CD14-positive monocyte (primary cell): ENCODE measurements at regions not wholly inside any gene's neighbourhood (a gene's known extent, or its start where the extent isn't known, plus 50 kb on each side); places are given as distances from the start of the nearest gene placed in this dataset.

ENCODE experiments used
- DNase-seq, 3 donors: peaks; one replicate each; pipeline ENCODE4 v3.0.0-alpha.2; 2011 to 2022
- H2AFZ ChIP-seq: 2 replicates; pipeline ENCODE4 v1.6.0; 2012; ENCODE audit warnings: mild to moderate bottlenecking, low read depth, low read length, inconsistent platforms; ENCODE audit not compliant: insufficient read depth, poor library complexity, severe bottlenecking
- H3K27ac ChIP-seq, 2 donors: 1 replicate in 1 of 2; 2 replicates in 1 of 2; pipeline ENCODE4 v1.5.1; 2012 to 2013; ENCODE audit warnings: low read length in 2 of 2, control low read depth in 1 of 2, inconsistent platforms in 1 of 2, low read depth in 1 of 2, mild to moderate bottlenecking in 1 of 2
- H3K27me3 ChIP-seq, 2 donors: one replicate each; pipeline versions ENCODE4 v1.6.0 to v1.6.1; 2011 to 2013; ENCODE audit warnings: low read length in 2 of 2; ENCODE audit not compliant: control insufficient read depth in 2 of 2, insufficient read depth in 2 of 2
- H3K36me3 ChIP-seq, 2 donors: replicated peaks in 1 of 2; 1 replicate in 1 of 2; 2 replicates in 1 of 2; pipeline versions ENCODE4 v1.5.1 to v1.6.1; 2012 to 2013; ENCODE audit warnings: low read length in 2 of 2, control low read depth in 1 of 2, inconsistent platforms in 1 of 2, mild to moderate bottlenecking in 1 of 2; ENCODE audit not compliant: insufficient read depth in 2 of 2, control insufficient read depth in 1 of 2
- H3K4me1 ChIP-seq, 2 donors: 1 replicate in 1 of 2; 2 replicates in 1 of 2; pipeline versions ENCODE4 v1.5.1 to v1.6.1; 2012 to 2013; ENCODE audit warnings: low read length in 2 of 2, control low read depth in 1 of 2, inconsistent platforms in 1 of 2, mild to moderate bottlenecking in 1 of 2, moderate library complexity in 1 of 2; ENCODE audit not compliant: insufficient read depth in 2 of 2, control insufficient read depth in 1 of 2
- H3K4me2 ChIP-seq: replicated peaks from 2 replicates; pipeline ENCODE3; 2012; ENCODE audit warnings: low read length, moderate library complexity, mild to moderate bottlenecking; ENCODE audit not compliant: poor library complexity, severe bottlenecking; ENCODE audit errors: extremely low read depth
- H3K4me3 ChIP-seq, 3 experiments: fragments of 200-600 bp in 1 of 3; sonication (generic) in 1 of 3; replicated peaks in 1 of 3; 1 replicate in 2 of 3; 2 replicates in 1 of 3; pipeline ENCODE4 v1.5.1; 2011 to 2013; ENCODE audit warnings: low read length in 3 of 3, mild to moderate bottlenecking in 3 of 3, control low read depth in 2 of 3, low read depth in 2 of 3, inconsistent platforms in 1 of 3, moderate library complexity in 1 of 3
- H3K79me2 ChIP-seq: 2 replicates; pipeline ENCODE4 v1.6.0; 2012; ENCODE audit warnings: mild to moderate bottlenecking, control low read depth, inconsistent platforms, low read length, moderate library complexity; ENCODE audit not compliant: insufficient read depth
- H3K9ac ChIP-seq: 2 replicates; pipeline ENCODE4 v1.6.0; 2017; ENCODE audit warnings: low read length, mild to moderate bottlenecking; ENCODE audit not compliant: insufficient read depth, poor library complexity, severe bottlenecking
- H3K9me3 ChIP-seq, 2 donors: replicated peaks in 1 of 2; 1 replicate in 1 of 2; 2 replicates in 1 of 2; pipeline versions ENCODE4 v1.5.1 to v1.6.1; 2012 to 2013; ENCODE audit warnings: low read length in 2 of 2, control low read depth in 1 of 2; ENCODE audit not compliant: control insufficient read depth in 1 of 2, insufficient read depth in 1 of 2
- H4K20me1 ChIP-seq: 2 replicates; pipeline ENCODE4 v1.6.0; 2012; ENCODE audit warnings: mild to moderate bottlenecking, low read length, control low read depth, moderate library complexity; ENCODE audit not compliant: insufficient read depth
- H3K27ac Mint-ChIP-seq, 7 donors: one replicate each; pipeline ENCODE4 v1.8.0; 2020; ENCODE audit warnings: mild to moderate bottlenecking in 7 of 7, mixed read lengths in 7 of 7, moderate library complexity in 6 of 7, inconsistent platforms in 2 of 7
- H3K27me3 Mint-ChIP-seq, 3 donors: one replicate each; pipeline ENCODE4 v1.8.0; 2021 to 2022; ENCODE audit warnings: low read depth in 3 of 3, mild to moderate bottlenecking in 3 of 3, mixed read lengths in 3 of 3, moderate library complexity in 3 of 3, inconsistent platforms in 1 of 3
- H3K36me3 Mint-ChIP-seq, 2 donors: one replicate each; pipeline ENCODE4 v1.8.0; 2020; ENCODE audit warnings: mixed read lengths in 2 of 2, inconsistent platforms in 1 of 2, mild to moderate bottlenecking in 1 of 2
- H3K4me1 Mint-ChIP-seq: one replicate; pipeline ENCODE4 v1.8.0; 2020; ENCODE audit warnings: mild to moderate bottlenecking, mixed read lengths
- H3K4me3 Mint-ChIP-seq, 2 donors: one replicate each; pipeline ENCODE4 v1.8.0; 2020; ENCODE audit warnings: mild to moderate bottlenecking in 2 of 2, mixed read lengths in 2 of 2, moderate library complexity in 1 of 2
- H3K9me3 Mint-ChIP-seq, 7 donors: one replicate each; pipeline ENCODE4 v1.8.0; 2020 to 2022; ENCODE audit warnings: mixed read lengths in 7 of 7, mild to moderate bottlenecking in 6 of 7, moderate library complexity in 6 of 7, inconsistent platforms in 2 of 7
- WGBS: methylation state at CpG from one replicate; pipeline ENCODE4 v1.1.5; 2013; ENCODE audit warnings: missing lambda C conversion rate; ENCODE audit not compliant: insufficient coverage; 5-methylcytosine and 5-hydroxymethylcytosine counted together
- intact Hi-C, 2 donors: fragments of 100-400 bp; cut with micrococcal nuclease; formaldehyde crosslinking; loops; one replicate each; pipeline versions ENCODE4 v1.15.0 to v1.15.1; 2023
- TF ChIP-seq, protein P1 (sequence below): fragments of 200-600 bp; IDR thresholded peaks from one replicate; pipeline ENCODE4 v1.8.0; 2022; ENCODE audit warnings: antibody characterized with exemption, mild to moderate bottlenecking

GRCh38 chr10:76641215-76641614, 996.4 kb downstream of the KCNMA1 start:
- Histone ChIP-seq H3K79me2 (no peaks in the 10 kb centered on the region), H3K27ac (no peak overlapping the region), H3K27me3 (no peaks in the 10 kb centered on the region), H3K9ac (no peak overlapping the region), H3K4me3 (no peak overlapping the region), H3K4me2 (no peak overlapping the region), H3K9me3 (no peaks in the 10 kb centered on the region), H4K20me1 (no peaks in the 10 kb centered on the region), H2AFZ (no peak overlapping the region), H3K4me1 (no peaks in the 10 kb centered on the region), H3K36me3 (no peaks in the 10 kb centered on the region)
- Mint-ChIP-seq H3K4me3 (no peak overlapping the region), H3K4me1 (no peaks in the 10 kb centered on the region), H3K27ac (no peak overlapping the region), H3K27me3 (peaks cover 0 to 4% (median 1%) of the 10 kb centered on the region in 3 donors), H3K9me3 (peaks cover 0 to 3% (median 0%) of the 10 kb centered on the region in 7 donors), H3K36me3 (no peaks in the 10 kb centered on the region)
- no peak for DNase-seq
- intact Hi-C loops, result no loop called here
- TF ChIP-seq, protein P1, sequence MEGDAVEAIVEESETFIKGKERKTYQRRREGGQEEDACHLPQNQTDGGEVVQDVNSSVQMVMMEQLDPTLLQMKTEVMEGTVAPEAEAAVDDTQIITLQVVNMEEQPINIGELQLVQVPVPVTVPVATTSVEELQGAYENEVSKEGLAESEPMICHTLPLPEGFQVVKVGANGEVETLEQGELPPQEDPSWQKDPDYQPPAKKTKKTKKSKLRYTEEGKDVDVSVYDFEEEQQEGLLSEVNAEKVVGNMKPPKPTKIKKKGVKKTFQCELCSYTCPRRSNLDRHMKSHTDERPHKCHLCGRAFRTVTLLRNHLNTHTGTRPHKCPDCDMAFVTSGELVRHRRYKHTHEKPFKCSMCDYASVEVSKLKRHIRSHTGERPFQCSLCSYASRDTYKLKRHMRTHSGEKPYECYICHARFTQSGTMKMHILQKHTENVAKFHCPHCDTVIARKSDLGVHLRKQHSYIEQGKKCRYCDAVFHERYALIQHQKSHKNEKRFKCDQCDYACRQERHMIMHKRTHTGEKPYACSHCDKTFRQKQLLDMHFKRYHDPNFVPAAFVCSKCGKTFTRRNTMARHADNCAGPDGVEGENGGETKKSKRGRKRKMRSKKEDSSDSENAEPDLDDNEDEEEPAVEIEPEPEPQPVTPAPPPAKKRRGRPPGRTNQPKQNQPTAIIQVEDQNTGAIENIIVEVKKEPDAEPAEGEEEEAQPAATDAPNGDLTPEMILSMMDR, result no peak

DNA sequence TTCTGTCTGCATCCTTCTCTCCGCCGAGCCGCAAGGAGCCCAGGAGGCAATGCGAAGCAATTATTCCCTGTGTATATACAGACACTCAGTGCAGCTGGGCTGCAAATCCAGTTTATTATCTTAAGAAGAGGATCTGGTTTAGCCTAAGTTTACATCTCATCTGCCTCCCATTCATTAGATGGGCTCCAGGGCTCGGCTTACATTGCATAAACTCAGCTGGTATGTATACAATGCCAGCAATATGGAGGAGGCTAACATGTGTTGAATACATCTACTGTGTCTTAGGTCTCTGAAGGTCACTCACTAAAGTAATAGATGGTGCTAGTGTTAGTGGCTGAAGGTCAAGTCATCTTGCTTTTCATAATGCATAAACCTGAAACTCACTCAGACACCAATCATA, 996.8 kb downstream of the KCNMA1 start:
- Mint-ChIP-seq H3K4me1 (no peaks in the 10 kb centered on the region), H3K9me3 (peaks cover 0 to 3% (median 0%) of the 10 kb centered on the region in 7 donors), H3K4me3 (no peak overlapping the region), H3K27ac (no peak overlapping the region), H3K27me3 (peaks cover 0 to 4% (median 1%) of the 10 kb centered on the region in 3 donors), H3K36me3 (no peaks in the 10 kb centered on the region)
- Histone ChIP-seq H3K9ac (no peak overlapping the region), H3K27ac (no peak overlapping the region), H3K36me3 (no peaks in the 10 kb centered on the region), H3K4me3 (no peak overlapping the region), H3K27me3 (no peaks in the 10 kb centered on the region), H4K20me1 (no peaks in the 10 kb centered on the region), H3K4me1 (no peaks in the 10 kb centered on the region), H2AFZ (no peak overlapping the region), H3K9me3 (no peaks in the 10 kb centered on the region), H3K4me2 (no peak overlapping the region), H3K79me2 (no peaks in the 10 kb centered on the region)
- no peak for DNase-seq
- TF ChIP-seq, protein P1, result no peak
- intact Hi-C loops, result no loop called here
- 100% methylated on average over 1 of the region's 5 CpGs for WGBS
